ENCODE measurements at regions not wholly inside any gene's neighbourhood (a gene's known extent, or its start where the extent isn't known, plus 50 kb on each side); places are given as distances from the start of the nearest gene placed in this dataset.

DNA sequence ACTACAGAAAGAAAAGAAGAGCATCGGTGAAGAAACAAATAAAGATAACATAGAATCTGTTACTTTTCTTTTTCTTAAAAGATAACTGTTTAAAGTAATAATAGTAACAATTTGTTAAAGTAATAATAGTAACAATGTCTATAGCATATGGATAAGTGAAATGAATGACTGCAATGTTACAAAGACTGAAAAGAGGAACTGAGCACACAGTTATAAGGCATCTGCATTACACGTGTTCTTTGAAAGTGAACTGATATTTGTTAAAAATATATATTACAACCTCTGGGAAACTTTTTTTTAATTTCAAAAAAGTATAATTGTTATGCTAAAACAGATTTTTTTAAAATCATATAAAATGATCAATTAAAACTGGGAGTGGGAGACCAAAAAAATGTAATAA lies 88.4 kb upstream of the FST start:
- TF ChIP-seq, protein P1, sequence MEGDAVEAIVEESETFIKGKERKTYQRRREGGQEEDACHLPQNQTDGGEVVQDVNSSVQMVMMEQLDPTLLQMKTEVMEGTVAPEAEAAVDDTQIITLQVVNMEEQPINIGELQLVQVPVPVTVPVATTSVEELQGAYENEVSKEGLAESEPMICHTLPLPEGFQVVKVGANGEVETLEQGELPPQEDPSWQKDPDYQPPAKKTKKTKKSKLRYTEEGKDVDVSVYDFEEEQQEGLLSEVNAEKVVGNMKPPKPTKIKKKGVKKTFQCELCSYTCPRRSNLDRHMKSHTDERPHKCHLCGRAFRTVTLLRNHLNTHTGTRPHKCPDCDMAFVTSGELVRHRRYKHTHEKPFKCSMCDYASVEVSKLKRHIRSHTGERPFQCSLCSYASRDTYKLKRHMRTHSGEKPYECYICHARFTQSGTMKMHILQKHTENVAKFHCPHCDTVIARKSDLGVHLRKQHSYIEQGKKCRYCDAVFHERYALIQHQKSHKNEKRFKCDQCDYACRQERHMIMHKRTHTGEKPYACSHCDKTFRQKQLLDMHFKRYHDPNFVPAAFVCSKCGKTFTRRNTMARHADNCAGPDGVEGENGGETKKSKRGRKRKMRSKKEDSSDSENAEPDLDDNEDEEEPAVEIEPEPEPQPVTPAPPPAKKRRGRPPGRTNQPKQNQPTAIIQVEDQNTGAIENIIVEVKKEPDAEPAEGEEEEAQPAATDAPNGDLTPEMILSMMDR (conservative IDR thresholded peaks at IDR 0.05): no peak
- TF ChIP-seq ZFX (IDR thresholded peaks at IDR 0.05): no peak

Measured in C4-2B (cell line).